Astrocyte (in vitro differentiated cells and primary cell): ENCODE measurements at regions not wholly inside any gene's neighbourhood (a gene's known extent, or its start where the extent isn't known, plus 50 kb on each side); places are given as distances from the start of the nearest gene placed in this dataset.

ENCODE experiments used
- DNase-seq: peaks from one replicate; pipeline ENCODE4 v3.0.0-alpha.2; 2010; ENCODE audit warnings: low read depth
- FAIRE-seq: peaks from 2 replicates; lab custom pipeline; 2011; peaks lifted over from hg19 to GRCh38; lab: Jason Lieb, UNC
- H2AFZ ChIP-seq: 2 replicates; pipeline ENCODE4 v1.6.0; 2012; ENCODE audit warnings: low read depth, low read length, inconsistent platforms
- H3K27ac ChIP-seq: 2 replicates; pipeline ENCODE4 v1.5.1; 2011; ENCODE audit warnings: low read depth, low read length, inconsistent platforms
- H3K27me3 ChIP-seq: 2 replicates; pipeline ENCODE4 v1.6.0; 2011; ENCODE audit warnings: low read length, inconsistent platforms; ENCODE audit not compliant: insufficient read depth
- H3K36me3 ChIP-seq: 2 replicates; pipeline ENCODE4 v1.5.1; 2011; ENCODE audit warnings: low read length, inconsistent platforms; ENCODE audit not compliant: insufficient read depth
- H3K4me1 ChIP-seq: 2 replicates; pipeline ENCODE4 v1.5.1; 2011; ENCODE audit warnings: low read length, inconsistent platforms; ENCODE audit not compliant: insufficient read depth
- H3K4me2 ChIP-seq: 2 replicates; pipeline ENCODE4 v1.6.0; 2012; ENCODE audit warnings: low read length, inconsistent platforms
- H3K4me3 ChIP-seq: 2 replicates; pipeline ENCODE4 v1.5.1; 2011; ENCODE audit warnings: low read depth, mild to moderate bottlenecking, low read length, inconsistent platforms; ENCODE audit not compliant: insufficient read depth
- H3K79me2 ChIP-seq: 2 replicates; pipeline ENCODE4 v1.6.0; 2012; ENCODE audit warnings: mild to moderate bottlenecking, low read length, inconsistent platforms; ENCODE audit not compliant: insufficient read depth
- H3K9ac ChIP-seq: 2 replicates; pipeline ENCODE4 v1.6.0; 2012; ENCODE audit warnings: mild to moderate bottlenecking, low read length, inconsistent platforms
- H3K9me3 ChIP-seq: 2 replicates; pipeline ENCODE4 v1.5.1; 2012; ENCODE audit warnings: low read depth, mild to moderate bottlenecking, low read length, inconsistent platforms; ENCODE audit not compliant: insufficient read depth
- H4K20me1 ChIP-seq: 2 replicates; pipeline ENCODE4 v1.6.0; 2012; ENCODE audit warnings: low read length, inconsistent platforms; ENCODE audit not compliant: insufficient read depth
- H3K27ac Mint-ChIP-seq: one replicate; pipeline ENCODE4 v1.8.0; 2021; ENCODE audit warnings: mild to moderate bottlenecking, mixed read lengths; ENCODE audit not compliant: unreplicated experiment
- H3K27me3 Mint-ChIP-seq: one replicate; pipeline ENCODE4 v1.8.0; 2021; ENCODE audit warnings: low read depth, mixed read lengths; ENCODE audit not compliant: unreplicated experiment
- H3K36me3 Mint-ChIP-seq: one replicate; pipeline ENCODE4 v1.8.0; 2021; ENCODE audit warnings: low read depth, mixed read lengths; ENCODE audit not compliant: unreplicated experiment
- H3K4me1 Mint-ChIP-seq: one replicate; pipeline ENCODE4 v1.8.0; 2021; ENCODE audit warnings: low read depth, mixed read lengths; ENCODE audit not compliant: unreplicated experiment
- H3K4me3 Mint-ChIP-seq: one replicate; pipeline ENCODE4 v1.8.0; 2021; ENCODE audit warnings: mild to moderate bottlenecking, moderate library complexity, mixed read lengths; ENCODE audit not compliant: unreplicated experiment
- H3K9me3 Mint-ChIP-seq: one replicate; pipeline ENCODE4 v1.8.0; 2021; ENCODE audit warnings: mild to moderate bottlenecking, mixed read lengths; ENCODE audit not compliant: unreplicated experiment
- CTCF ChIP-seq: IDR thresholded peaks from 2 replicates; pipeline ENCODE4 v1.5.1; 2011; ENCODE audit warnings: low read depth, mild to moderate bottlenecking, inconsistent platforms, low read length, moderate library complexity; ENCODE audit not compliant: insufficient read depth
- EZH2 ChIP-seq: IDR thresholded peaks from 2 replicates; pipeline ENCODE4 v1.6.1; 2012; ENCODE audit warnings: mild to moderate bottlenecking, low read length, inconsistent platforms; ENCODE audit not compliant: insufficient read depth

GRCh38 chr3:105278688-105279087, 88.0 kb upstream of the ALCAM start:
- Histone ChIP-seq H3K36me3 (no peaks in the 10 kb centered on the region), H2AFZ (no peak overlapping the region), H4K20me1 (no peaks in the 10 kb centered on the region), H3K4me1 (peaks cover 16% of the 10 kb centered on the region), H3K9me3 (no peaks in the 10 kb centered on the region), H3K79me2 (no peaks in the 10 kb centered on the region), H3K27me3 (no peaks in the 10 kb centered on the region), H3K4me2 (no peak overlapping the region), H3K4me3 (no peak overlapping the region), H3K9ac (no peak overlapping the region), H3K27ac (no peak overlapping the region)
- Mint-ChIP-seq H3K9me3 (no peaks in the 10 kb centered on the region), H3K27ac (no peak overlapping the region), H3K27me3 (no peaks in the 10 kb centered on the region), H3K36me3 (no peaks in the 10 kb centered on the region), H3K4me3 (no peak overlapping the region), H3K4me1 (peaks cover 9% of the 10 kb centered on the region)
- TF ChIP-seq CTCF (no peak), EZH2 (no peak)
- DNase-seq: no peak
- no peak for FAIRE-seq

GRCh38 chr3:105281989-105282388, 84.7 kb upstream of the ALCAM start:
- FAIRE-seq (no peak), DNase-seq (no peak)
- Mint-ChIP-seq H3K36me3 (no peaks in the 10 kb centered on the region), H3K4me1 (no peaks in the 10 kb centered on the region), H3K9me3 (no peaks in the 10 kb centered on the region), H3K27me3 (no peaks in the 10 kb centered on the region), H3K27ac (no peak overlapping the region), H3K4me3 (no peak overlapping the region)
- no peak overlapping the region for H3K27ac ChIP-seq
- H2AFZ ChIP-seq: no peak overlapping the region
- no peaks in the 10 kb centered on the region for H3K4me1 ChIP-seq
- H3K9ac ChIP-seq: no peak overlapping the region
- H4K20me1 ChIP-seq: no peaks in the 10 kb centered on the region
- H3K9me3 ChIP-seq: no peaks in the 10 kb centered on the region
- TF ChIP-seq EZH2: no peak
- TF ChIP-seq CTCF: no peak
- H3K36me3 ChIP-seq: no peaks in the 10 kb centered on the region
- no peak overlapping the region for H3K4me2 ChIP-seq
- H3K4me3 ChIP-seq: no peak overlapping the region
- no peaks in the 10 kb centered on the region for H3K79me2 ChIP-seq
- H3K27me3 ChIP-seq: no peaks in the 10 kb centered on the region

- H3K4me1 ChIP-seq: no peaks in the 10 kb centered on the region
- no peak overlapping the region for H3K4me2 ChIP-seq
- H2AFZ ChIP-seq: no peak overlapping the region
- DNase-seq (no peak), FAIRE-seq (no peak)
- H4K20me1 ChIP-seq: no peaks in the 10 kb centered on the region
- Mint-ChIP-seq H3K9me3 (no peaks in the 10 kb centered on the region), H3K27me3 (no peaks in the 10 kb centered on the region), H3K4me1 (no peaks in the 10 kb centered on the region), H3K27ac (no peak overlapping the region), H3K4me3 (no peak overlapping the region), H3K36me3 (no peaks in the 10 kb centered on the region)
- H3K9me3 ChIP-seq: no peaks in the 10 kb centered on the region
- TF ChIP-seq EZH2: no peak
- no peak for TF ChIP-seq CTCF
- no peak overlapping the region for H3K4me3 ChIP-seq
- no peak overlapping the region for H3K9ac ChIP-seq
- no peak overlapping the region for H3K27ac ChIP-seq
- H3K36me3 ChIP-seq: no peaks in the 10 kb centered on the region
- no peaks in the 10 kb centered on the region for H3K27me3 ChIP-seq
- no peaks in the 10 kb centered on the region for H3K79me2 ChIP-seq
These were observed 81.8 kb upstream of the ALCAM start for GRCh38 chr3:105284876-105285275.
